ENCODE measurements at regions not wholly inside any gene's neighbourhood (a gene's known extent, or its start where the extent isn't known, plus 50 kb on each side); places are given as distances from the start of the nearest gene placed in this dataset.

DNA sequence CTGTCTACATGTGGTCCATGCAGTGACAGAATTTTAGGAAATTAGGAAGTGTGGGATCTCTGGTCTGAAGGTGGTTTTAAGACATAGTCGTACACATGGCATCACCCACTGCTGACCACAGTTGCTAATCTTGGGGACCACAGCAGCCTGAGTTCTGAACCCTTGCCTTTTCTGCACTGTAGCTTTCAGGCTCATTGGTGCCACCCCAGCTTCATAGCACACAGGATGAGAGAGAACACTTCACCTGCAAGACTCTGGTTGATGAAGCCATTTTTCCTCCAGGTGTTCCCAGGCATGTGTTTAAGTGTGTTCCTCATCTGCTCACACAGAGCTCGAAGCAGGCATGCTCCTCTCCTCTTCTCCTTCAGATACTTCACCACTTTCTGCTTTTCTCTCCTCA, 68.2 kb upstream of the S1PR3 start:
- H3K27ac ChIP-seq: no peak overlapping the region
- no peak for TF ChIP-seq ZFX (IDR thresholded peaks at IDR 0.05; ENCODE audit: borderline replicate concordance)
- TF ChIP-seq, protein P1, sequence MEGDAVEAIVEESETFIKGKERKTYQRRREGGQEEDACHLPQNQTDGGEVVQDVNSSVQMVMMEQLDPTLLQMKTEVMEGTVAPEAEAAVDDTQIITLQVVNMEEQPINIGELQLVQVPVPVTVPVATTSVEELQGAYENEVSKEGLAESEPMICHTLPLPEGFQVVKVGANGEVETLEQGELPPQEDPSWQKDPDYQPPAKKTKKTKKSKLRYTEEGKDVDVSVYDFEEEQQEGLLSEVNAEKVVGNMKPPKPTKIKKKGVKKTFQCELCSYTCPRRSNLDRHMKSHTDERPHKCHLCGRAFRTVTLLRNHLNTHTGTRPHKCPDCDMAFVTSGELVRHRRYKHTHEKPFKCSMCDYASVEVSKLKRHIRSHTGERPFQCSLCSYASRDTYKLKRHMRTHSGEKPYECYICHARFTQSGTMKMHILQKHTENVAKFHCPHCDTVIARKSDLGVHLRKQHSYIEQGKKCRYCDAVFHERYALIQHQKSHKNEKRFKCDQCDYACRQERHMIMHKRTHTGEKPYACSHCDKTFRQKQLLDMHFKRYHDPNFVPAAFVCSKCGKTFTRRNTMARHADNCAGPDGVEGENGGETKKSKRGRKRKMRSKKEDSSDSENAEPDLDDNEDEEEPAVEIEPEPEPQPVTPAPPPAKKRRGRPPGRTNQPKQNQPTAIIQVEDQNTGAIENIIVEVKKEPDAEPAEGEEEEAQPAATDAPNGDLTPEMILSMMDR (IDR thresholded peaks at IDR 0.05): no peak

DNA sequence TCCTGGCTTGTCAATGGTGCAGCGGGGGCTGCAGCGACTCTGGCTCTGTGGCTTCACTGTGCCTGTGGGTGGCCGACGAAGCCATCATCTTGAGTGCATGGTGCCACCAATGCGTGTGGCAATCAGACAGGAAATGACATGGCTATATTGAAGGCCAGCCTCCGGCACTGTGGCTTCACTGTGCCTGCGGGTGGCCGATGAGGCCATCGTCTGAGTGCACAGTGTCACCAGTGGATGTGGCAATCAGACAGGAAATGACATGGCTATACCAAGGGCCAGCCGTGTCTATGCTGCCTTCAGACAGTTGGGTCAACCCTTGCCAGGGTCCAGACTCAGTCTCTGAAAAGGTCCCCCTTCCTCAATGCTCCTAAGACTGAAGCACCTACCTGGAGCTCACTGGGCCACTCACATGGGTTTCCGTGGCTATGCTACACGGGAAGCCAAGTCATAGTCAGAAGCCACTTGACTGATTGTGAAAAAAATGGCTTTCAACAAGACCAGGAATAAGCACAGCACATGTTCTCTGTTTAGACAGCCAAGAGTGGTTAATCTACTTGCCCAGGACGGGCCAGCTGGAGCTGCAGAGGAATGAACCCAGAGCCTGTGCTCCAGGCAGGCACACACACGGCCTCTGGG, 67.5 kb upstream of the S1PR3 start:
- TF ChIP-seq ZFX (IDR thresholded peaks at IDR 0.05; ENCODE audit: borderline replicate concordance): no peak
- TF ChIP-seq, protein P1 (IDR thresholded peaks at IDR 0.05): no peak

DNA sequence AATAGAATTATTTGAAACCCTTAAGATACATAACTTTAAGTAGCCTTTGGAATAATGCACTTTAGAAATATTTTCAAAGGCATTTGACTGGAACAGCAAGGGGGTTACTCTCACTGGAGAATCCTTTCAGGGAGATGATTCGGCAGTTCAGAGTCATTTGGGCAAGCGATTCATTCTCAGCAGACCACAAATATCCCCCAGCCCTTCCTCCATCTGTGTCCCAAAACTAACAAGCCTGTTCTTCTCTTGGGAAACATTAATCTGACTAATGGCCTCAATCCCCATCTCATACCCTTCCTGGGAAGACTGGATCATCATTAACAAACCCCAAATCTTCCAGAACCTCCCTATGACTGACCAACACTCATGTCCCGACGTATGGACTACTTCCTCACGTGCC, 65.8 kb upstream of the S1PR3 start:
- TF ChIP-seq, protein P1 (IDR thresholded peaks at IDR 0.05): no peak
- TF ChIP-seq ZFX (IDR thresholded peaks at IDR 0.05; ENCODE audit: borderline replicate concordance): no peak
- H3K27ac ChIP-seq: no peak overlapping the region

More for the DNA sequence above, 67.5 kb upstream of the S1PR3 start:
- no peak overlapping the region for H3K27ac ChIP-seq

DNA sequence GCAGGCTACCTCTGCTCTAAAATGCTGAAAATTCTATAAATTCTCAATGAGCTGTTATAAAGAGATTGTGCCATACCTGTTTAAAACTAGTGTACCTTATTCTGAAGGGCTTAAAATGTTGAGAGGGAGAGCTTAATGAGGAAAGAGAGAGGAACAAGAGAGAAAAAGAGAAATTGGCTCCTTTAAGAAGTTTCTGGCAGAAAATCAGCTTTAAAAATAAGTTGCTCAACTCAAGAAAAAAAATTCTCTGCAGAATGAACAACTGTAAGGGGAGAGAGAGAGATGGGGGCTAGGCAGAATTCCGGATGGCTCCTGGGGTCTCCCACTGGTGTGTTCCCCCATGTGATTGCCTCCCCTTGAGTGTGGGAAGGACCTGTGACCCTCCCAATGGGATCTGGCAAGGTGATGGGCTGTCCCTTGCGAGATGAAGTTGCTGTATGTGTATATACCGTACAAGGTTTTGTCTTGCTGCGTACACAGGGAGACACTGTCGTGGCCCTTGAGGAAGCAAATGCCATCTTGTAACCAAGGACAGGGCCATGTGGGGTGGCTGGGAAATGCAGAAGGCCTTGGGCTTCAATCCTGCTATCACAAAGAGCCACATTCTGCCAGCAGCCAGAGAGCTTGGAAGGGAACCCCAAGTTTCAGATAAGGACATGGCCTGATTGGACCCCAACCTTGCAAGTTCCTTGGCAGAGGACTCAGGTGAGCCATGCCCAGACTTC, 64.3 kb upstream of the S1PR3 start:
- no peak overlapping the region for H3K27ac ChIP-seq
- TF ChIP-seq, protein P1 (IDR thresholded peaks at IDR 0.05): no peak
- no peak for TF ChIP-seq ZFX (IDR thresholded peaks at IDR 0.05; ENCODE audit: borderline replicate concordance)

DNA sequence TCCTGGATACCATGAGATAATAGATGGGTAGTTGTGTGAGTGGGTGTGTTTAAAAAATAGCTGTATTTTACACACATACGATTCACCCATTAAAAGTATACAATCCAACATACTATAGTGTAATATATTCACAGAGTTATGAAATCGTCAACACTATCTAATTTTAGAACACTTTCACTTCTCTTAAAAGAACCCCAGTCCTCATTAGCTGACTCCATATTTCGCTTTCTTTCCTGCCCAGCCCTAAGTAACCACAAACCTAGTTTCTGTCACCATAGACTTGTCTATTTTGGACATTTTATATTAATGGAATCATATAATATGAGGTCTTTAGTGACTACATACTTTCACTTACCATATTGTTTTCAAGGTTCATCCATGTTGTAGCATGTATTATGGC, 63.8 kb upstream of the S1PR3 start:
- TF ChIP-seq, protein P1 (IDR thresholded peaks at IDR 0.05): no peak
- no peak for TF ChIP-seq ZFX (IDR thresholded peaks at IDR 0.05; ENCODE audit: borderline replicate concordance)
- no peak overlapping the region for H3K27ac ChIP-seq

DNA sequence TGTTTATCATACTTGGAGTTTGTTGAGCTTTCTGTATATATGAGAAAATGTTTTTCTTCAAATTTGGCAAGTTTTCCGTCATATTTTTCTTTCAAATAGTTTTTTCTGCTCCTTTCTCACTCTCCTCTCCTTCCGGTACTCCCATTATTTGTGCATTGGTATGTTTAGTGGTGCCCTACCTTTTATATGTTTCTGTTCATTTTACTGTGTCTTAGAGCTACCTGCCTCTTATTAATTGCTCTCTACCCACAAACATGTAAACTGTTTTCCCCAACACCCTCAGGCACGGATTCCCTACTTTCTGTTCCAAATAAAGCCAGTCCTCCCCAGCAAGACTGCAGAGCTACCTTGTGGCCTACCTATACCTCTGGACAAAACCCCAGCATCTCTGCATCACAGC, 60.6 kb upstream of the S1PR3 start:
- no peak overlapping the region for H3K27ac ChIP-seq
- no peak for TF ChIP-seq ZFX (IDR thresholded peaks at IDR 0.05; ENCODE audit: borderline replicate concordance)
- TF ChIP-seq, protein P1 (IDR thresholded peaks at IDR 0.05): no peak

DNA sequence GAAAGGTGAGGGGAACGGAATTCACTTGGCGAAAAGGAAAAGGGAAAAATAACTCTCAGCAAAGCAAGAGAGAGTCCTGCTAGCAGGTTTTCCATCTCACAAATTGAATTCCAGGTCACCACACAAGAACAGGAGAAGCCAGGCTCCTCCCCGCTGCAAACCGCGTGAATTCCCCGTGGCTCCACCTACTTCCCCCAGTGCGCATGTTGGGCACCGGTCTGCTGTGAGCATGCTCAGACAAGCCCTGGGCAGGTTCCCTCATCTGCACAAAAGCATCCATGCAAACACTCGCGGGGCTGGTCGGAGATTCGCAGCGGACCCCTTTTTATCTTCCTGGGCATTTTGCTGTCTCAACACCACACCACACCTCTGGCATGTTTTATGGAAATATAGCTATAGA, 58.5 kb upstream of the S1PR3 start:
- TF ChIP-seq, protein P1 (IDR thresholded peaks at IDR 0.05): no peak
- TF ChIP-seq ZFX (IDR thresholded peaks at IDR 0.05; ENCODE audit: borderline replicate concordance): no peak
- H3K27ac ChIP-seq: no peak overlapping the region

Measured in 22Rv1 (cell line).